Esophagus squamous epithelium (tissue), 4 donors: ENCODE measurements at regions not wholly inside any gene's neighbourhood (a gene's known extent, or its start where the extent isn't known, plus 50 kb on each side); places are given as distances from the start of the nearest gene placed in this dataset.

ENCODE experiments used
- CTCF ChIP-seq, 6 experiments: fragments of 450-650 bp in 4 of 6; fragments of 200-600 bp in 2 of 6; sonication (generic) in 2 of 6; IDR thresholded peaks; one replicate each; pipeline ENCODE4 v1.5.1; 2016 to 2019; ENCODE audit warnings: antibody characterized with exemption in 6 of 6, mild to moderate bottlenecking in 4 of 6, moderate library complexity in 4 of 6
- POLR2A ChIP-seq, 4 donors: fragments of 450-650 bp; IDR thresholded peaks; one replicate each; pipeline ENCODE4 v1.6.1; 2017; ENCODE audit warnings: antibody characterized with exemption in 4 of 4, mild to moderate bottlenecking in 4 of 4, moderate library complexity in 3 of 4

GRCh38 chr14:21997300-21997699 lies 323.7 kb upstream of the OR4E1 start:
- no peak for TF ChIP-seq CTCF (IDR thresholded peaks at IDR 0.05)
- TF ChIP-seq POLR2A (IDR thresholded peaks at IDR 0.05), result no peak
